GM18951 (cell line): ENCODE measurements at regions not wholly inside any gene's neighbourhood (a gene's known extent, or its start where the extent isn't known, plus 50 kb on each side); places are given as distances from the start of the nearest gene placed in this dataset.

Source experiments
- POLR2A ChIP-seq: IDR thresholded peaks from 4 replicates; pipeline ENCODE4 v1.6.1; 2011; ENCODE audit warnings: mild to moderate bottlenecking; ENCODE audit not compliant: insufficient read length, insufficient read depth; ENCODE audit errors: extremely low read depth
- in situ Hi-C: fragments of 300-500 bp; cut with MboI; formaldehyde crosslinking; loops from one replicate; pipeline ENCODE4 v1.12.0; 2022; ENCODE audit warnings: low sequenced_read_pairs, mixed read lengths, inconsistent platforms; ENCODE audit not compliant: unreplicated experiment

DNA sequence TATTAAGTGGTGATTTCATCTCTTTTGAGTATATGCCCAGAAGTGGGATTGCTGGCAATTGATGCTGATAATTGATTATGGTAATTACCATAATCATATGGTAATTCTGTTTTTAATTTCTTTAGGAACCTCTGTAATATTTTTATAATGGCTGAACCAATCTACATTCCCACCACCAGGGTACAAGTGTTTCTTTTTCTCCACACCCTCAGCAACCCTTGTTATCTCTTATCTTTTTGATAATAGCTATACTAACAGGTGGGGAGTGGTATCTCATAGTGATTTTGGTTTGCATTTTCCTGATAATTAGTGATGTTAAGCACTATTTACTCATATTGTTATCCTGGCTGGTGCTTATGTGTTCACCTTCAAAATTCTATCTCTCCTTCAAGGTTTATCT is 212.6 kb downstream of the FMR1NB start:
- TF ChIP-seq POLR2A = no peak
- in situ Hi-C loops = no loop called here

- in situ Hi-C loops = no loop called here
- TF ChIP-seq POLR2A = no peak
Observed at GRCh38 chrX:148203531-148203930, 222.4 kb downstream of the FMR1NB start.

DNA sequence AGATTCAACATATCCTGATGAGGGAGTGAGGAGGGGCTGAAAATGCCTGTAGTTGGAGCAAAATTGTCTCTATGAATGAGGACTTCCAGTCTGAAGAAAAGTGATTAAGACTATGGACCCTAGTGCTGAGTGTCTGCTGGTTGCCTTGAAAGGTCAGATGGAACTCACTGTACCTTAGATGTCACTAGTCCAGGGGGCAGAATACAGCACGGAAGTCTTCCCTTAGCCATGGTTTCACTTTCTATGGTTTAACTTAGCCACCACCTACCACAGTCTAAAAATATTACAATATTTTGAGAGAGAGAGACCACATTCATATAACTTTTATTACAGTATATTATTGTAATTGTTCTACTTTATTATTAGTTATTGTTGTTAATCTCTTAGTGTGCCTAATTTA is 223.1 kb downstream of the FMR1NB start:
- TF ChIP-seq POLR2A = no peak
- in situ Hi-C loops = no loop called here

DNA sequence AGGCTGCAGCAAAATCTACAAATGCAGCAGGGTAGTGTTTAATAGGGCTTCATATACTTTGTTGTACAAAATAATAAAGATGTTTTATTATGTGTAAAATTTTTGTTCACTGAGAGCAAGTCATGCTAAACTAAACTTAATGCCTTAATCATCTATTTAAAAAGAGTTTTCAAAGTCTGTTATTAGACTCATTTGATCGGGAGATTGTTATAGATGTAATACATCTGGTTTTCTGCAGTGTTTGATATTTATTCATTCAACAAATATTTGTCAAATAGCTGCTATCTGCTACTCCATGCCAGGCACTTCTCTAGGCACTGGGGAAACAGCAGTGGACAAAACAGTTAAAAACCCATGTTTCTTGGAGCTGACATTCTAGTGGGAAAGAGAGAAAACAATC is 233.6 kb downstream of the FMR1NB start:
- in situ Hi-C loops = no loop called here
- TF ChIP-seq POLR2A = no peak

GRCh38 chrX:148215726-148216125 is 234.6 kb downstream of the FMR1NB start:
- no peak for TF ChIP-seq POLR2A
- in situ Hi-C loops = no loop called here

DNA sequence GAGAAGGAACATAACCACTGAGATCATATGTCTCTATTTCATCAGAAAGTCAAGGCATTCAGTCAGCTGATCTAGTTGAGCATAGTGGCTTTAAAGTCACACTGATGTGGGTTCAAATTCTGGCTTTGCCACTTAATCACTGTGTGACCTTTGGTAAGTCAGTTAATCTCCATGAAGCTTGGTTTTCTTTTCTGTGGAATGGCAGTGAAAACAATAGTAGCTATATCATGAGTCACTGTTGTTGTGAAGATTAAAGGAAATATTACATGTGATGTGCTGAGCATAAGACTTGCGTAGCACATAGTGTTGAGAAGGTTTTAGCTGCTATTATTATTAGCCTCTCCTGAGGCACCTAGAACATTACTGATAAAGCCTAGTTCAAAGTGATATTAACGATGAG is 242.2 kb downstream of the FMR1NB start:
- no peak for TF ChIP-seq POLR2A
- in situ Hi-C loops = no loop called here

DNA sequence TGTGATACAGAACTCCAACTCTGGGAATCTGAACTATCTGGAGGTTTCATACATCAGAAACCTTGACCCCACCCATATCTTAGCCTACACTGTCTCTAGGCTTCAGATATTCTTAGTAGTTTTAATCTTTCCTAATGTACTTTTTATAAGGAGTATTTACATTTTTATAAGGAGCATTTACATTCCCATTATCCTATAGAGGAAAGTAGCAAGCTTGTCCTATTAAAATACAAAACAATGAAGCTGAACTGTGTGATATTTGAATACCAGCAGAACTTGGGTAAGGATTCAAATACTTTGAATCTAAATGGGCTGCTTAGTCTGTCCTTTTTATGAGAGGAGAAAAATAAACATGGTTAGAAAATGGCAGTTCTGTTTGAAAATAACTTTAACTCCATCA is 247.4 kb downstream of the FMR1NB start:
- in situ Hi-C loops = no loop called here
- no peak for TF ChIP-seq POLR2A

DNA sequence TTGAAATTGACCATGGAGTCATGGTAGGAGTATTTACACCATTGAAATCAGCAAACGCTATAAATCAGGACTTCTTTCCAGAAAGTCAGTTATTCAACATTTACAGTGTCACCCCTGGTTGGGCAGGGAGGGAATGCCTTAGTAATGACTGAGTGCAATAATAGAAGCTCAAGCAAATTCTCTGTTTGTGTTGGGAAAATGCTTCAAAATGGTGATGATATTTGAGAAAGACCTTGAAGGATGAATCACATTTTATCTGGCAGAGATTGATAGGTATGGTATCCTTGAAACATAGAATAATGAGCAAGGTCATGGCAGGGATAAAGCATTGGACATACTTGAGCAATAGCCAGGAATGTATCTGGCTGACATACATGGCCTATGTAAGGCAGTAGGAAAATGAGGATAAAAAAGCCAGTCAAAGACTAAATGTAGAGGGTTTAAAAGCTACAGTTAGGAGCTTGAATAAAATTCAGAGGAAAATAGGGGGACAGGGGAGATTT is 248.7 kb downstream of the FMR1NB start:
- in situ Hi-C loops = no loop called here
- no peak for TF ChIP-seq POLR2A

GRCh38 chrX:148259990-148260389 is 240.4 kb upstream of the AFF2 start:
- in situ Hi-C loops = no loop called here
- no peak for TF ChIP-seq POLR2A

DNA sequence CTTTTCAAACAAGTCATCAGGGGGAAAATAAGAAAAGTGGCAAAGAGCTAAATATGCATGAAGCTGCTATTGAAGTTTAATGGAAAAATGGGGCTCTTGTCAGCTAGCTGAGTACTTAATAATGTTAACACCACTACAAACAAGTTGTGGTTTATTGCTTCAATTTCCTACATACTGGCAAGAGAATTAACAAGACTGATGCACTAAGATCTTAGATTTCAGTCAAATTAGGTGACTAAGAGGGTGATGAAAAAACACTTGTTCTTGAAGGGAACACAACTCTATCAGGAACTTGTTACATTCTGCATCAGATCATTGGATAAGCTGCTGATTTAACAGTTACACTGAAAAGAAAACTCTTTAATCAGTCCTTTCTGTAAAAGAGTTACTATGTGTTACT is 234.6 kb upstream of the AFF2 start:
- in situ Hi-C loops = no loop called here
- no peak for TF ChIP-seq POLR2A

- in situ Hi-C loops = no loop called here
- no peak for TF ChIP-seq POLR2A
Observed at GRCh38 chrX:148268673-148269072, 231.7 kb upstream of the AFF2 start.

- in situ Hi-C loops = no loop called here
- no peak for TF ChIP-seq POLR2A
Observed at GRCh38 chrX:148269513-148269912, 230.9 kb upstream of the AFF2 start.

- in situ Hi-C loops = no loop called here
- TF ChIP-seq POLR2A = no peak
Observed at GRCh38 chrX:148270499-148270898, 229.9 kb upstream of the AFF2 start.

DNA sequence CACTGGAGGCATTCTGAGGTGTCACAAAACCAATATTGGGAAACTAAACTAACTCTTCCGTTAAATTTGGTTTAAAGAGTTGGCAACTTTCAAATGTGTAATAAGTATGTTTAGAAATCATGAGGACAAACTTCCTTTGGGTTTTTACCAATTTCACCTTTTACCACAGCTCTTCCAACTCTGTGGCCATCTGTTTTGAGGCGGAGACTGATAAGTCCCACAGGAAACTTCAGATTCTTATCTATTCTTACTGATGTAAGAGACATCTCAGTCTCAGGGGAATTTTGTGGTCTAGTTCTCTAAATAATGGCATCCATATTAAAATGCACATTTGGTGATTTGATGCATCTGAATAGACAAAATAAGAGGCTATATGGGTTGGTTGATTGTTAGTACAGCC is 229.2 kb upstream of the AFF2 start:
- in situ Hi-C loops = no loop called here
- TF ChIP-seq POLR2A = no peak

DNA sequence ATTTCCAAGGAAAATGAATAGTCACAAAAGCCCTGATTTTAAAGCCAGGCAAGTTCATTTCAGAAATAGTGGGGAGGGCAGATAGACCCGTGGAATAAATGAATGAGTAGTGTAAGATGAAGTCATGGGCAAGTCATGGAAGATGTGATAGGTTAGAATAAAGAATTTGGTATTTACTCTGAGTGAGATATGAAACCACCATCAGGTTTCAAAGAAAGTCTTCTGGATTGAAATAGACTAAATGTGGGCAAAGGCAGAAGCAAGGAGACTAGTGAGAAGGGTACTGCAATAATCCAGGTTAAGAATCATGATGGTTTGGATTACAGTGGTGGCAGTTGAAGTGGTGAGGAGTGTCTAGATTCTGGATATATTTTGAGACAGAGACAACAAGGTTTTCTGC is 218.5 kb upstream of the AFF2 start:
- in situ Hi-C loops = no loop called here

More for the DNA sequence above, 218.5 kb upstream of the AFF2 start:
- TF ChIP-seq POLR2A = no peak
